CD4-positive, CD25-positive, alpha-beta regulatory T cell (primary cell): ENCODE measurements at regions not wholly inside any gene's neighbourhood (a gene's known extent, or its start where the extent isn't known, plus 50 kb on each side); places are given as distances from the start of the nearest gene placed in this dataset.

Experiments
- ATAC-seq, 2 donors: fragments of 150-1000 bp; cut with Tn5 transposase; one replicate each; pipeline ENCODE4 v1.10.0; 2021; ENCODE audit warnings: low read depth in 2 of 2, moderate number of reproducible peaks in 2 of 2, moderate library complexity in 1 of 2
- DNase-seq, 3 donors: peaks; one replicate each; pipeline versions ENCODE4 v3.0.0 to v3.0.0-alpha.2; 2012 to 2022; ENCODE audit warnings: mixed read lengths in 1 of 3
- H3K27ac ChIP-seq: one replicate; pipeline ENCODE4 v1.7.0; 2013; ENCODE audit warnings: mild to moderate bottlenecking, low read length; ENCODE audit not compliant: insufficient read depth, poor library complexity, severe bottlenecking
- H3K27me3 ChIP-seq: one replicate; pipeline ENCODE4 v1.7.0; 2013; ENCODE audit warnings: low read length; ENCODE audit not compliant: control insufficient read depth, insufficient read depth
- H3K36me3 ChIP-seq: one replicate; pipeline ENCODE4 v1.7.0; 2013; ENCODE audit warnings: mild to moderate bottlenecking, low read length, moderate library complexity; ENCODE audit not compliant: control insufficient read depth, insufficient read depth
- H3K4me1 ChIP-seq: 2 replicates; pipeline ENCODE4 v1.7.0; 2013; ENCODE audit warnings: mild to moderate bottlenecking, low read length; ENCODE audit not compliant: insufficient read depth, control insufficient read depth, poor library complexity, severe bottlenecking
- H3K4me3 ChIP-seq: one replicate; pipeline ENCODE4 v1.7.0; 2013; ENCODE audit warnings: low read depth, mild to moderate bottlenecking, low read length, moderate library complexity
- H3K9me3 ChIP-seq, 2 experiments: 1 replicate in 1 of 2; 2 replicates in 1 of 2; pipeline ENCODE4 v1.7.0; 2013; ENCODE audit warnings: low read length in 2 of 2, mild to moderate bottlenecking in 1 of 2, moderate library complexity in 1 of 2; ENCODE audit not compliant: control insufficient read depth in 2 of 2
- H3K27ac Mint-ChIP-seq, 3 donors: one replicate each; pipeline ENCODE4 v1.8.0; 2020 to 2022; ENCODE audit warnings: mild to moderate bottlenecking in 3 of 3, mixed read lengths in 3 of 3, moderate library complexity in 2 of 3
- H3K27me3 Mint-ChIP-seq: one replicate; pipeline ENCODE4 v1.8.0; 2022; ENCODE audit warnings: mild to moderate bottlenecking, mixed read lengths
- H3K36me3 Mint-ChIP-seq: one replicate; pipeline ENCODE4 v1.8.0; 2020; ENCODE audit warnings: mixed read lengths
- H3K4me1 Mint-ChIP-seq, 4 donors: one replicate each; pipeline ENCODE4 v1.8.0; 2020 to 2022; ENCODE audit warnings: mixed read lengths in 4 of 4, mild to moderate bottlenecking in 1 of 4
- H3K4me3 Mint-ChIP-seq, 4 donors: one replicate each; pipeline ENCODE4 v1.8.0; 2020 to 2022; ENCODE audit warnings: mild to moderate bottlenecking in 4 of 4, mixed read lengths in 4 of 4, moderate library complexity in 3 of 4
- H3K9me3 Mint-ChIP-seq, 7 donors: one replicate each; pipeline ENCODE4 v1.8.0; 2020 to 2022; ENCODE audit warnings: mixed read lengths in 7 of 7, mild to moderate bottlenecking in 3 of 7, moderate library complexity in 2 of 7

DNA sequence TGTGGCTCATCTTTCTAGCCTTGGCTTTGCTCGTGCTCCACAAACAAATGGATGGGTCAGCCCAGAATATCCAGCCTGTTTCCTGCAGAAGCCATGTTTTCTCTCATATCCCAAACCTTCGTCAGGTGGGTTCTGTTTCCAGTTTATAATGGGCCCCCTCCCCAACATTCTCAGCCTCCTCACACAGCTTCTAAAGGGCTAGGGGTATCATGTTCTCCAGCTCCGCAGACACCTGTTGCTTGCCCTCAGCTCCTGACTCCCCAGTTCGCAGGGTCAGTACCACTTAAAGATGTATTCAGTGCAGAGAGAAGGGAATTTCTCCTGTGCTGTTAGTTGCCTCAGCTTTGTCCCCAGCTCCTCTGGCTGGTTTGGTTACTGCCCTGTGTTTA, 447.3 kb upstream of the JARID2 start:
- Mint-ChIP-seq H3K4me1 (peaks cover 0 to 4% (median 0%) of the 10 kb centered on the region in 4 donors), H3K27ac (peak overlapping the region in 1 of 3 donors; percentile 76), H3K27me3 (peaks cover 15% of the 10 kb centered on the region), H3K9me3 (peaks cover 0 to 2% (median 0%) of the 10 kb centered on the region in 7 donors), H3K36me3 (no peaks in the 10 kb centered on the region), H3K4me3 (no peak overlapping the region)
- Histone ChIP-seq H3K27me3 (peaks cover 6% of the 10 kb centered on the region), H3K9me3 (no peaks in the 10 kb centered on the region), H3K4me1 (no peaks in the 10 kb centered on the region), H3K4me3 (no peak overlapping the region), H3K27ac (no peak overlapping the region), H3K36me3 (no peaks in the 10 kb centered on the region)
- DNase-seq = no peak
- no peak for ATAC-seq

DNA sequence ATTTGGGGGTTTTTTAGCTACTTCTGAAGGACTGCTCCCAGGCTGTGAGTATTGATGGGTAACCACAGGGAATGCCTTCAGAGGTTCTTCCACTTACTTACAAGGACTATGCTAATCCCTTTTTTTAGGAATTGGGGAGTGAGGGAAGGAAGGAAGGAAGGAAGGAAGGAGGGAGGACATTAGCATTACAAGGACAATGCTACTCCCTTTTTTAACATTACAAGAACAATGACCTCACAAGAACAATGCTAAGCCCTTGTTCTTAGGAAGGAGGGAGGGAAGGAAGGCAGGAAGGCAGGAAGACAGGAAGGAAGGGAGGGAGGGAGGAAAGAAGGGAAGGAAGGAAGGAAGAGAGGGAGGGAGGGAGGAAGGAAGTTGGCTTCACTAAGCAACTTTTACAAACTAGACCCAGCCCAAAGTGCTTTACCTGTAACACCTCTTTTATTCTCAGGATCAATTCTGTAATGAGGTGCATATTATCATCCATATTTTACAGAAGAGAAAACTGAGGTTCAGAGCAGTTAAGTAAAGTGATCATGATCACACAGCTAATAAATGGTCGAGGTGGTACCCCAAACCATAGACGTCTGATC, 446.8 kb upstream of the JARID2 start:
- no peak for ATAC-seq
- H3K27me3 ChIP-seq = peaks cover 6% of the 10 kb centered on the region
- no peaks in the 10 kb centered on the region for H3K36me3 ChIP-seq
- H3K9me3 ChIP-seq = no peaks in the 10 kb centered on the region
- H3K27ac ChIP-seq = no peak overlapping the region
- no peak overlapping the region for H3K4me3 Mint-ChIP-seq
- no peaks in the 10 kb centered on the region for H3K4me1 ChIP-seq
- peaks cover 0 to 4% (median 0%) of the 10 kb centered on the region in 4 donors for H3K4me1 Mint-ChIP-seq
- H3K27me3 Mint-ChIP-seq = peaks cover 15% of the 10 kb centered on the region
- no peak overlapping the region for H3K4me3 ChIP-seq
- no peak overlapping the region for H3K27ac Mint-ChIP-seq
- DNase-seq = no peak
- H3K9me3 Mint-ChIP-seq = peaks cover 0 to 2% (median 0%) of the 10 kb centered on the region in 7 donors
- H3K36me3 Mint-ChIP-seq = no peaks in the 10 kb centered on the region

DNA sequence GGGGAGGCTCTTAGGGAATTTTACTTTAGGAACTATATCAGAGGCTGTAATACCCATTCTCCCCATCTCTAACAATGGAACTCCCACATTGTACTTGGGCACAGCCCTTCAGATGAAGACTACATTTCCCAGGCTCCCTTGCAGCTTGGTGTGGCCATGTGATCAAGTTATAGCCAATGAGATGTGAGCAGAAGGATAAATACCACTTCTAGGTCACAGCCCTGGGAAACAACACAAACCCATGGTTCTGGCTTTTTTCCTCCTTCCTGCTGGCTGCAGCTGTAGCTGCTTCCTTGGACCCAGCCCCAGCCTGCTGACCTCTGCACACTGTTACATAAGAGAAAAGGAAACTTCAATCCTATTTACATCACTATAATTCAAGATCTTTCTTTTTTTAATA, 445.9 kb upstream of the JARID2 start:
- ATAC-seq (no peak), DNase-seq (peak in 2 of 3 donors; percentile 6 to 56)
- H3K27me3 ChIP-seq = peaks cover 6% of the 10 kb centered on the region
- no peaks in the 10 kb centered on the region for H3K4me1 ChIP-seq
- no peaks in the 10 kb centered on the region for H3K36me3 Mint-ChIP-seq
- H3K27ac Mint-ChIP-seq = no peak overlapping the region
- peaks cover 15% of the 10 kb centered on the region for H3K27me3 Mint-ChIP-seq
- peaks cover 0 to 2% (median 0%) of the 10 kb centered on the region in 7 donors for H3K9me3 Mint-ChIP-seq
- H3K36me3 ChIP-seq = no peaks in the 10 kb centered on the region
- no peak overlapping the region for H3K4me3 Mint-ChIP-seq
- H3K4me1 Mint-ChIP-seq = peaks cover 0 to 4% (median 0%) of the 10 kb centered on the region in 4 donors
- H3K4me3 ChIP-seq = no peak overlapping the region
- no peaks in the 10 kb centered on the region for H3K9me3 ChIP-seq
- no peak overlapping the region for H3K27ac ChIP-seq

DNA sequence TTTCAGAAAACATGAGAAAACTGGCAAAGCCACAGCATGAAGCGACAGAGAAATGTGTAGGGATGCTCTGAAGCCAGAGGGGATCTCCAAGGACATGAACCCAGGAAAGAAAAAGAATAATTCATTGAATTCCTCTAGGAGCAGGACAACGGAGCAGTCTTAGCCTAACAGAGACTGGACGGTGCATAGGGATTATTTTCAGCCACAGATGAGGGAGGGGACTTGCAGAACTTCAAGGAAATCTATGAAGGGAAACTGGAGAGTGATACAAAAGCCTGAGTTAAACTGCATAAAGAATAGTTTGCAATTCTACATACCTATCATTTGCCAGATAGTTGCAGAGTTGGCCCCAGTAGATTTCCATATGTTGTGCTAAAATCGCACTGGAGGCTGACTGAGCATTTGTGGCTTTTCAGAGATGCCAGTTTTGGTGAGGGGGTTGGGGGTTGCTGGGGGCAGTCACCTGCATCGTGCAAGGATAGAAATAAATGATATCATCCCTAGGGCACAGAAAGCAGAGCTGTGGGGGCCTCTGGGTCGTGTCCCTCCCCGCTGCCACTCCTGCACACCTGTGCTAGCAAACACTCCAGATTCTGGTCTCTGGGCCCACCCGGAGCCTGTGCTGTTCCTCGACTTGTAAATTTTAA, 443.2 kb upstream of the JARID2 start:
- Histone ChIP-seq H3K36me3 (no peaks in the 10 kb centered on the region), H3K4me3 (no peak overlapping the region), H3K4me1 (no peaks in the 10 kb centered on the region), H3K27ac (no peak overlapping the region), H3K27me3 (peaks cover 6% of the 10 kb centered on the region), H3K9me3 (no peaks in the 10 kb centered on the region)
- peaks cover 0 to 4% (median 0%) of the 10 kb centered on the region in 4 donors for H3K4me1 Mint-ChIP-seq
- H3K27me3 Mint-ChIP-seq = peaks cover 18% of the 10 kb centered on the region
- no peaks in the 10 kb centered on the region for H3K36me3 Mint-ChIP-seq
- peaks cover 0 to 2% (median 0%) of the 10 kb centered on the region in 7 donors for H3K9me3 Mint-ChIP-seq
- DNase-seq (no peak), ATAC-seq (no peak)
- H3K4me3 Mint-ChIP-seq = no peak overlapping the region
- no peak overlapping the region for H3K27ac Mint-ChIP-seq

DNA sequence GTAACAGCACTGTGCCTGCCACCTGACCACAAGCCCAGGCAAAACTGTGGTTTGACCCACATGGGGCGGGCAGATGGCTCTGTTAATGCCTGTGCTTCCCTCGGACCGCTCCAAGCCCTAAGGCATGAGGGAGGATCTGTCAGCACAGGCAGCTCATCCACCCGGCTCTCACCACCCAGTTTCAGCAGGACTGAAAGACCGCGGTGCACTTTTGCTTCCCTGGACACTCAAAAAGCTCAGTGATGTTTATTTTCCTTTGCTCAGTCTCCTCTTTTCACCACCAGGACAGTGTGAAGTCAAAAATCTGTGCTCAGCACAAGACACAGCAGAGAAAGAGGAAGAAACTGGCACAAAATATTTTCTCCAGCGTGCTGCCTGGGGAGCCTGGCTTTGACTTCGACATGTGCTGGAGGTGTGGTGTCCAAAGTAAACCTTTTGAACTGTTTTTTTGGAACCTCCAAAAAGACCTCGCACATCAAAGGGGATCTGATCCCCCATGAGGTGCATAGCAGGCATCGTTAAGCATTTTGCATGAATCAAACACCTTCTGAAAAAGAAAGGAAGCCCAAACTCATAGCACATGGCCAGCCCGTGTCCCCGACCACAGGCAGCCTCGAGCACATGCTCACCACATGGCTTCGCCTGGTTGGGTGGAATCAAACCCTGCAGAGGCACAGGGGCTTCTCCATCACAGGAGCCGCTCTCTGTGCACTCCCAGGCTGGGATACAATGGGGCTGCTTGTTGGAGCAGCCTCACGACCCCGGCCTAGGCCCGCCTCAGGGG, 441.7 kb upstream of the JARID2 start:
- H3K4me1 ChIP-seq = no peaks in the 10 kb centered on the region
- H3K4me3 ChIP-seq = no peak overlapping the region
- Mint-ChIP-seq H3K36me3 (no peaks in the 10 kb centered on the region), H3K27ac (no peak overlapping the region), H3K4me3 (no peak overlapping the region), H3K27me3 (peaks cover 18% of the 10 kb centered on the region), H3K9me3 (peaks cover 0 to 2% (median 0%) of the 10 kb centered on the region in 7 donors), H3K4me1 (peaks cover 0 to 4% (median 0%) of the 10 kb centered on the region in 4 donors)
- H3K9me3 ChIP-seq = no peaks in the 10 kb centered on the region
- no peak for ATAC-seq
- DNase-seq = no peak
- H3K27ac ChIP-seq = no peak overlapping the region
- H3K27me3 ChIP-seq = peaks cover 6% of the 10 kb centered on the region
- H3K36me3 ChIP-seq = no peaks in the 10 kb centered on the region

DNA sequence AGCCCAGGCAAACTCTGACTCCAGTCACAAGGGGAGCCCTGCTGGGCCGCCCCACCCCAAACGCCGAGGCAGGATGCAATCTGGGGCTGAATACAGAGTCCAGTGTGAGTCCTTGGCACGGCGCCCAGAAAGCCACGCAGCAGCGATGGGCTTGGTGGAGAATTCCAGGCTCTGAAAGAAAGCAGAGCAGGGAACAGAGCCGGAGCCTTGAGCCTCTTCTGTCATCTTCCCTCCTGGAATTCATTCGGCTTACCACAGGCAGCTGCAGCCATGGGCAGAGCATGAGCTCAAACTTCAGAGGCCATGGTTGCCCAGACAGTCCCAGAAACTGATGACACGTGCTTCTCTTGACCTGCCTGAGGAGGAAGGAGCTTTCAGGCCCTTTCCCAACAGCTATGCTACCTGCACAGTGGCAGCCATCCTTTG, 441.1 kb upstream of the JARID2 start:
- Histone ChIP-seq H3K9me3 (no peaks in the 10 kb centered on the region), H3K4me3 (no peak overlapping the region), H3K4me1 (no peaks in the 10 kb centered on the region), H3K27ac (no peak overlapping the region), H3K27me3 (peaks cover 6% of the 10 kb centered on the region), H3K36me3 (no peaks in the 10 kb centered on the region)
- peaks cover 0 to 4% (median 0%) of the 10 kb centered on the region in 4 donors for H3K4me1 Mint-ChIP-seq
- DNase-seq (no peak), ATAC-seq (no peak)
- peaks cover 0 to 2% (median 0%) of the 10 kb centered on the region in 7 donors for H3K9me3 Mint-ChIP-seq
- no peaks in the 10 kb centered on the region for H3K36me3 Mint-ChIP-seq
- H3K4me3 Mint-ChIP-seq = no peak overlapping the region
- H3K27ac Mint-ChIP-seq = no peak overlapping the region
- H3K27me3 Mint-ChIP-seq = peaks cover 18% of the 10 kb centered on the region

DNA sequence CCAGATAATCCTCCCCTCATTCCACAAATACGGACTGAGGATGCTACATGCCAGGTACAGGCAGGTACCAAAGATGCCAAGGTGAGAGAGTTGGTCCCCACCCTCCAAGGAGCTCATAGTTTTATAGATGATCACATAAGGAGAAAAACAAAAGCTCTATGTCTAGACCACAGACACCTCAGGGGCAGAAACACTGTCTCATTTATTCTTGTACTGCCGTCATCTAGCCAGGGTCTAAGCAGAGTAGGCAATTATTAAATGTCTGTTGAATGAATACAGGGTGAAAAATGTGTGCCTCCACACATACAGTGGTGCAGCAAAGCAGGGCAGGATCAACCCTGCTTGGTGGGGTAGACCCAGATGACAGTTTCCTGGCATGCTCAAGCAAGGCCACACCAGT, 439.8 kb upstream of the JARID2 start:
- Mint-ChIP-seq H3K9me3 (peaks cover 0 to 2% (median 0%) of the 10 kb centered on the region in 7 donors), H3K27ac (no peak overlapping the region), H3K36me3 (no peaks in the 10 kb centered on the region), H3K27me3 (peaks cover 18% of the 10 kb centered on the region), H3K4me3 (no peak overlapping the region), H3K4me1 (no peaks in the 10 kb centered on the region)
- Histone ChIP-seq H3K9me3 (no peaks in the 10 kb centered on the region), H3K27ac (no peak overlapping the region), H3K36me3 (no peaks in the 10 kb centered on the region), H3K4me1 (no peaks in the 10 kb centered on the region), H3K4me3 (no peak overlapping the region), H3K27me3 (peaks cover 3% of the 10 kb centered on the region)
- no peak for ATAC-seq
- DNase-seq = no peak
